ENCODE measurements at regions not wholly inside any gene's neighbourhood (a gene's known extent, or its start where the extent isn't known, plus 50 kb on each side); places are given as distances from the start of the nearest gene placed in this dataset.
"Not testable (repeated sequence)": the region's sequence is repeated elsewhere in the genome, so short reads cannot be mapped to it uniquely, and the experiment has no call there.

DNA sequence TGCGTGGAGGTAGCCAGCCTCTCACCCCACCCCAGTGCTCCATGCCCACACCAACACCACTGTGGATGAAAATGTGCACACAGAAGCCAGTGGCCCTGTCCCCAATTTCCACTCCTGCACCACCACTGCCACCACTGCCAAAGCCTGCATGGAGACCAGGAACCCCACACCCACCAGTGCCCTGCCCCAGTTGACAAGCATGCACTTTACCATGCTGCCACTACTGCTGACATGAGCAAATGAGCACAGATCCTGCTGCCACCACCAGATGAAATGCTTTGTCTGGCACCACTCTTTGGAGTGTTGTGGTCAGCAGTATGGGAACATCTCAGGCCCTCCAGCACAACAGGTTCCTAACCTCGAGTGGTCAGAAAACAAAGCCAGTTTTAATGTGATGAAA lies 104.1 kb downstream of the ATXN7L3B start:
- H3K27ac Mint-ChIP-seq: no peak overlapping the region
- H3K4me1 Mint-ChIP-seq (ENCODE audit: low read depth in 2 of 2): no peaks in the 10 kb centered on the region
- H3K4me3 Mint-ChIP-seq: no peak overlapping the region
- H3K9me3 Mint-ChIP-seq: no peaks in the 10 kb centered on the region
- DNase-seq: no peak
- no peaks in the 10 kb centered on the region for H3K27me3 Mint-ChIP-seq
- ATAC-seq (replicated peaks): no peak
- H3K36me3 Mint-ChIP-seq (ENCODE audit: insufficient read depth): no peaks in the 10 kb centered on the region

DNA sequence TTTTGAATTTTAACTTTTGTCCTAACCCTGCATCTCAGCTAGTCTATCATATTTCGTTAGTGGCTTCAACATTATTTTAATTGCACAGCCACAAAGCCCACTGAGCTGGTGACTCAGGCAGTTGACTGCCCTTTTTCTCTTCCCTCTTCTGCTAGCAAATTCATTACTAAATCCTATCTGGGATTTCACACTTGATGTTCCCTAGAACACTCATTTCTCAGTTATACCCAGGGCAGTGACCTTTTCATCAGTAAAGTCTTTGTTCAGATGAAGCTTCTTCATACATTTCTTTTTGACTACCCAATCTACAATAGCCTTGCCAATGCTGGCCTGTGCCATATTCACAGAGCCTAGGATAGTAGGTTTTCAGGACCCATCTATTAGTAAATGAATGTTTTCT lies 107.0 kb downstream of the ATXN7L3B start:
- Mint-ChIP-seq H3K27me3 (no peaks in the 10 kb centered on the region), H3K9me3 (no peaks in the 10 kb centered on the region), H3K4me3 (no peak overlapping the region), H3K36me3 (ENCODE audit: insufficient read depth) (no peaks in the 10 kb centered on the region), H3K27ac (no peak overlapping the region), H3K4me1 (ENCODE audit: low read depth in 2 of 2) (no peaks in the 10 kb centered on the region)
- DNase-seq (no peak), ATAC-seq (replicated peaks) (no peak)

DNA sequence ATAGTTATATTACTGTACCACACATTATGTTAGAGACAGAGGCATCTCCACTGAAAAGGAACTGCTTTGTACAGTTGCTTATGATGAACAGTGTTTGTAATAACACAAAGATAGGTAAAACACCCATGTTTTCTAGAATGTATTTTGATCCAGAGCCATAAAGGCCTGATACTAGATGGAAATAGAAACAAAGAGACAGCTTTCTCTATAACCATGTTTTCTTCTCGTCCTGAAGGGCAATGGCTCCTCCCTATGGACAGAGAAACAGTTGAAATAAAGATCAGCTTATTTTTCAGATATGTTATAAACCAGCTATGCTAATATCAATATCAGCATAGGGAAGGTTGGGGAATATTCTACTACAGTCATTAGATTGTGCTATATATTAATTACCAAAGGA lies 109.2 kb downstream of the ATXN7L3B start:
- no peak overlapping the region for H3K27ac Mint-ChIP-seq
- H3K27me3 Mint-ChIP-seq: no peaks in the 10 kb centered on the region
- H3K36me3 Mint-ChIP-seq (ENCODE audit: insufficient read depth): no peaks in the 10 kb centered on the region
- H3K9me3 Mint-ChIP-seq: no peaks in the 10 kb centered on the region
- H3K4me3 Mint-ChIP-seq: no peak overlapping the region
- DNase-seq: no peak
- H3K4me1 Mint-ChIP-seq (ENCODE audit: low read depth in 2 of 2): no peaks in the 10 kb centered on the region
- ATAC-seq (replicated peaks): no peak

DNA sequence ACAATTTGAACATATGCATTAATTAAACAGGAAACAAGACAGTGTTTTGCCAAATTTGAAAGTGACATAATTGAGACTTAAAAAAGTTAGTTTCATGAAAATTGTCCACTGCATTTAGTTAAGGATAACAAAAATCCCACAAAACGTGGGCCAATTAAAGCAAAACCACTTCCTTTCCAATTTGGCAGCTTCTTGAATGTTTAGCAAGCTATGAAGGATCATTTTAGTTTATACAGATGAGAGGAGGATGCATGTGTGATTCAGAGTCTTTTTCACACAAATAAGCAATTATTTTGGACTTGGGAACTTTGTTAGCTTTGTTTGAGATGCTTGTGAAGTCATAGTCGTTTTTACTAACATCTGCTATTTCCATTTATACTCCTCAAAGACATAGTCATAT lies 109.6 kb downstream of the ATXN7L3B start:
- no peak overlapping the region for H3K4me3 Mint-ChIP-seq
- no peaks in the 10 kb centered on the region for H3K36me3 Mint-ChIP-seq (ENCODE audit: insufficient read depth)
- no peak for DNase-seq
- ATAC-seq (replicated peaks): no peak
- H3K9me3 Mint-ChIP-seq: no peaks in the 10 kb centered on the region
- no peaks in the 10 kb centered on the region for H3K4me1 Mint-ChIP-seq (ENCODE audit: low read depth in 2 of 2)
- H3K27me3 Mint-ChIP-seq: no peaks in the 10 kb centered on the region
- no peak overlapping the region for H3K27ac Mint-ChIP-seq

DNA sequence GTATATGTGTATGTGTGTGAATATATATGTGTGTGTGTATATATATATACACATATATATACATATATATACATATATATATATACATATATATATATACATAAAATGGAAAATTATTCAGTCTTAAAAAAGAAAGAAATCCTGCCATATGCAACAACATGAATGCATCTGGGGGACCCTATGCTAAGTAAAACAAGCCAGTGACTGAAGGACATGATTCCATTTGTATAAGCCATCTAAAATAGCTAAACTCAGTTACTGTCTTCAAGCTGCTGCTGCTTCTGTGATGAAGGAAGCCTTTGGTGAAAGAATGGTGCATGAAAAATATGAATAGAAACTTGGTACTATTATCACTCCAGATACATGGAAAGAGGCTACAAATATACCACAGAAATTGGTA lies 118.6 kb downstream of the ATXN7L3B start:
- H3K4me1 Mint-ChIP-seq (ENCODE audit: low read depth in 2 of 2): no peaks in the 10 kb centered on the region
- no peak for DNase-seq
- H3K36me3 Mint-ChIP-seq (ENCODE audit: insufficient read depth): no peaks in the 10 kb centered on the region
- no peak overlapping the region for H3K27ac Mint-ChIP-seq
- H3K9me3 Mint-ChIP-seq: no peaks in the 10 kb centered on the region
- no peak overlapping the region for H3K4me3 Mint-ChIP-seq
- no peak for ATAC-seq (replicated peaks)
- H3K27me3 Mint-ChIP-seq: no peaks in the 10 kb centered on the region

DNA sequence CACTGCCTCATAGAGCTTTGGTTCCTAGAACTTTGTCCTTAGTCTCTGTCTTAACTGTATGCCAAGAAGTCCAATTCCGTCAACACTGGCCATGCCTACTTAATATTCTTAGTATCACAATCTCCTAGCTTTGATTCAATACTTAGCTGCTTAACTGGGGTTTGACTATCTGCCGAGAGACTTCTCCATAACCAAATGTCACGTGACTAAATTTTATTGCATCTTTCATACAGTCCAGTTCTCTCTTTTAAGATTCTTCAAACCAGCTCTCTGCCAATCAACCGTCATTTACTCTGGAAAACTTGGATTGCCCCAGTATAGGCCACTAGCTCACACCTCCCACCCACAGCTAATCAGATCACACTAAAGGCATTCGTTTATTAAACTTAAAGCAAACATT lies 122.8 kb downstream of the ATXN7L3B start:
- no peak overlapping the region for H3K4me3 Mint-ChIP-seq
- no peak overlapping the region for H3K27ac Mint-ChIP-seq
- DNase-seq: no peak
- no peak for ATAC-seq (replicated peaks)
- no peaks in the 10 kb centered on the region for H3K9me3 Mint-ChIP-seq
- no peaks in the 10 kb centered on the region for H3K4me1 Mint-ChIP-seq (ENCODE audit: low read depth in 2 of 2)
- H3K36me3 Mint-ChIP-seq (ENCODE audit: insufficient read depth): no peaks in the 10 kb centered on the region
- H3K27me3 Mint-ChIP-seq: no peaks in the 10 kb centered on the region

DNA sequence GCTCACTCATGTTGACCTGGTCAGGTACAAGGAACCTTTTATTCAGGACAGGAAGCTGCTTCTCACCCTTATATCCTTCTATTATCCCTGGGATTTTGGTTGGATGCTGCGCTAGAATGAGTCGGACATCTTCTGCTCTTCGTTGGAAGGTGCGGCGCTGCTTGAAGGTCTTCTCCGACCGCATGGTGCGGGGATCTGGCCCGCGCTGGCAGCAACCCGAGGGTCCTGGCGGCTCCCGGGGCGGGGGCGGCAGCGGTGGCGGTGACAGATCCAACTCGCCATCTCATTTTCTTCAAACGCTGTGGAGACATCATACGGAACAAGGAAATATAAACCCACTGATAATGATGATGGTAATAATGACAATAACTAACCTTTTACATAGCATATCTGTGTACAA lies 126.3 kb downstream of the ATXN7L3B start:
- no peaks in the 10 kb centered on the region for H3K36me3 Mint-ChIP-seq (ENCODE audit: insufficient read depth)
- H3K27ac Mint-ChIP-seq: no peak overlapping the region
- no peak for ATAC-seq (replicated peaks)
- no peaks in the 10 kb centered on the region for H3K4me1 Mint-ChIP-seq (ENCODE audit: low read depth in 2 of 2)
- H3K4me3 Mint-ChIP-seq: no peak overlapping the region
- H3K9me3 Mint-ChIP-seq: no peaks in the 10 kb centered on the region
- no peaks in the 10 kb centered on the region for H3K27me3 Mint-ChIP-seq
- no peak for DNase-seq

DNA sequence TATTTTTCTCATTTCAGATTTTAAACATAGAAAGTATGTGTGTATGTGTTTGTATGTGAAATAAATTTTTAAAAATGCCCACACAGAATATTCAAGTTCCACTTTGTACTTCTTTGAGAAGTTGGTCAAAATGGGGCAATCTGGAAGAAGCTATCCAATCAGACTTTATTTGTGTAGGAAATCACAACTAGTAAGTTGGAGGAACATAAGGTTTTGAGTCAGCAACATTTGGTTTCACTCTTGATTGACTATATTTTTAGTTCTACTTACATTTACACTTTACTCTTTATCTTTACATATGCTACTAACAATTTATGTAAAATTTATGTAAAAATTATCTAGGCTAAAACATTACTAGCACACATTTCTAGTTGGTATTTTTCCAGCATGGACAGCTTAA lies 128.1 kb downstream of the ATXN7L3B start:
- ATAC-seq (replicated peaks): no peak
- no peak for DNase-seq
- H3K4me3 Mint-ChIP-seq: no peak overlapping the region
- no peaks in the 10 kb centered on the region for H3K27me3 Mint-ChIP-seq
- H3K27ac Mint-ChIP-seq: no peak overlapping the region
- no peaks in the 10 kb centered on the region for H3K9me3 Mint-ChIP-seq
- H3K4me1 Mint-ChIP-seq (ENCODE audit: low read depth in 2 of 2): no peaks in the 10 kb centered on the region
- H3K36me3 Mint-ChIP-seq (ENCODE audit: insufficient read depth): no peaks in the 10 kb centered on the region

DNA sequence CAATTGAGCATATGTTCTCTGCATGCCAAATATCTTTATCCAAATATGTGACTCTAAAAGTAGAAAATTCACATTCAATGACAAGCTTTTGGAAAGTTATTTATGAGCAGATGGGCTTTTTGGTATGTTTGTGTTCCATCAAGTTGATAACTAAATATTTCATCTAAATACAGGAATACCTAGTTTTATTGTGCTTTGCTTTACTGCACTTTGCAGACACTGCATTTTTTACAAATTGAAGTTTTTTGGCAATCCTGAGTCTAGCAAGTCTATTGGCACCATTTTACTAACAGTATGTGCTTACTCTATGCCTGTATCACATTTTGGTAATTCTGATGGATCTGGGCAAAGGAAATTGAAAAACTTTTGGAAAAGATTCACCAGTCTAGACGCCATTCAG lies 133.8 kb downstream of the ATXN7L3B start:
- Mint-ChIP-seq H3K4me1 (ENCODE audit: low read depth in 2 of 2) (no peaks in the 10 kb centered on the region), H3K27me3 (peaks cover 0 to 8% of the 10 kb centered on the region in 2 donors), H3K4me3 (no peak overlapping the region), H3K9me3 (no peaks in the 10 kb centered on the region), H3K36me3 (ENCODE audit: insufficient read depth) (no peaks in the 10 kb centered on the region), H3K27ac (no peak overlapping the region)
- DNase-seq (no peak), ATAC-seq (replicated peaks) (no peak)

DNA sequence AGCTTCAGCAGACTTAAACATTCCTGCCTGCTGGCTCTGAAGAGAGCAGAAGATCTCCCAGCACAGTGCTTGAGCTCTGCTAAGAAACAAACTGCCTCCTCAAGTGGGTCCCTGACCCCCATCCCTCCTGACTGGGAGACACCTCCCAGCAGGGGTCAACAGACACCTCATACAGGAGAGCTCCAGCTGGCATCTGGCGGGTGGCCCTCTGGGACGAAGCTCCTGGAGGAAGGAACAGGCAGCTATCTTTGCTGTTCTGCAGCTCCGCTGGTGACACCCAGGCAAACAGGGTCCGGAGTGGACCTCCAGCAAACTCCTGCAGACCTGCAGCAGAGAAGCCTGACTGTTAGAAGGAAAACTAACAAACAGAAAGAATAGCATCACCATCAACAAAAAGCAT lies 139.3 kb downstream of the ATXN7L3B start:
- not testable (repeated sequence) for H3K36me3 Mint-ChIP-seq (ENCODE audit: insufficient read depth); H3K9me3 Mint-ChIP-seq; DNase-seq; H3K27me3 Mint-ChIP-seq; H3K4me1 Mint-ChIP-seq (ENCODE audit: low read depth in 2 of 2); H3K27ac Mint-ChIP-seq; H3K4me3 Mint-ChIP-seq; ATAC-seq (replicated peaks)

DNA sequence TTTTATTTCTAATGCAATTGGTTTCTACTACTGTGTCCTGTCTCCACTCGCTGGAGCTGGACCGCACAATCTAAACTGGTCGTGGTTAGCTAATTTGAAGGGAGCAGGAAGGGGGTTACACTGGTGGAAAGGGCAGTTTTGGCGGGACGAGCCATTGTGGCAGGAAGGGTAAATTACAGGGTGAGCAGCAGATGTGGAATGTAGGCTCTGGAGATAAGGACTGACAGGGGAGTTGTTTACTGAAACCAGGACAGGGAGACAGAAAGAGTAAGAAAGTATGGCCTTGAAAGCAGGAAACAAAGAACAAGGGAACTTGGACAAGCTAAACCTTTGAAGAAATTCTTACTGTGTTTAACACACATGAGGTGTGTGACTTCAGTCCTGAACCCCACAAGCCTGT lies 147.8 kb downstream of the ATXN7L3B start:
- Mint-ChIP-seq H3K9me3 (no peaks in the 10 kb centered on the region), H3K4me3 (no peak overlapping the region), H3K36me3 (ENCODE audit: insufficient read depth) (no peaks in the 10 kb centered on the region), H3K27ac (no peak overlapping the region), H3K4me1 (ENCODE audit: low read depth in 2 of 2) (no peaks in the 10 kb centered on the region), H3K27me3 (no peaks in the 10 kb centered on the region)
- DNase-seq: no peak
- no peak for ATAC-seq (replicated peaks)

DNA sequence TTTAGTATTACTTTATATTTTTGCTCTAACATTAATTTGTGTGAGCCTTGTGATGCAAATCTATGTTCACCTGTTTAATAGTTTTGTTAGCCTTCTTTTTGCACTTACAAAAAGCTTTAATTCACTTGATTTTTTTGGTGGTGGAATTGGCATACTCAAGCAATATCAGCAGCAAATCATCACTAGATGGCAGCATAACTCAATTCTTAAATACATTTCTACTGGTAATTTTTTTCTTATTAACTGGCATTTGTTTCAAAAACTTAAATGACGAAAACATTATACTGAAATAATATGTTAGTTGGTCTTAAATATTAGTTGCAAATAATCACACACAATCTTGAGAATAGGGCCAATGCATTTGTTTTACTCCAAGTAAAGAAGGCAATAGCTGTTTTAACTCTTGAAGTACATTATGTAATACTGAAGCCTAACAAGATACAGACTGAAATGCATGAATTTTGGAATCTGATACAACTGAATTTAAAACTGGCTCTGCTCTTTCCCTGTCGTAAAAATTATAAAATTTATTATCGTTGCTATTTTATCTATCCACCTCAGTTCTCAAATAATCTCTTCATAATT lies 151.5 kb downstream of the ATXN7L3B start:
- Mint-ChIP-seq H3K4me1 (ENCODE audit: low read depth in 2 of 2) (no peaks in the 10 kb centered on the region), H3K4me3 (no peak overlapping the region), H3K27me3 (no peaks in the 10 kb centered on the region), H3K36me3 (ENCODE audit: insufficient read depth) (no peaks in the 10 kb centered on the region), H3K27ac (no peak overlapping the region), H3K9me3 (no peaks in the 10 kb centered on the region)
- DNase-seq (no peak), ATAC-seq (replicated peaks) (no peak)

DNA sequence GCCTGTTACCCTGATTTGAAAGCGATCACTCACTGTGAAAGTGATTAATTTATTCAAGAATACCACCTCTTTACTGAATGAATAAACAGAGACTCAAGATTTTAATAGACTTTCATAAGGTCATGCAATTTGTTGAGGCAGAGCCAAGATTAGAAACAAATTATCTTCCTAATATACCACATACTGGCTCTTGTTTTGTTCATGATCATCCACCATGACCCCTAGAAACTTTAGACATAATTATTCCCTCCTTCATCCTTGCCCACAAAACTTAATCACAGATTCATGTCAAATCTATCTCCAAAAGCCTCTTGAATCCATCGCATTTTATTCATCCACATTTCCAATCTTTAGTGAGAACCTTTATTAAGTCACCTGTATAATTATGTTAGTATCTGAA lies 152.3 kb downstream of the ATXN7L3B start:
- H3K4me3 Mint-ChIP-seq: no peak overlapping the region
- H3K27me3 Mint-ChIP-seq: no peaks in the 10 kb centered on the region
- ATAC-seq (replicated peaks) (no peak), DNase-seq (no peak)
- H3K27ac Mint-ChIP-seq: no peak overlapping the region
- no peaks in the 10 kb centered on the region for H3K36me3 Mint-ChIP-seq (ENCODE audit: insufficient read depth)
- no peaks in the 10 kb centered on the region for H3K9me3 Mint-ChIP-seq
- no peaks in the 10 kb centered on the region for H3K4me1 Mint-ChIP-seq (ENCODE audit: low read depth in 2 of 2)

DNA sequence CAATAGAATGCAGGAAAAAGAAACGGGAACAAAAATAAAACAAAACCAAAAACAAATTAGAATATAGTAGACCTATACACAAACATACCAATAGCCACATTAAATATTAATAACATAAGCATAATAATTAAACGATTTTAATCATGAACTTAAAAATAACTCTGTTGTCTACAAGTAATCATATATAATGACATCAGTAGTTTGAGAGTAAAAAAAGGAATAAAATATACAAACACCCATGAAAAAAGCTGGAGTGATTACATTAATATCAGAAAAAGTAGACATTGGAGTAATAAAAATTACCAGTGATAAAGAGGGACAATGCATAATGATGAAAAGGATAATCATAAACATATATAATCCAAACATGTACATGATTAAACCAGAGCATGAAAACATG lies 181.8 kb downstream of the ATXN7L3B start:
- no peak overlapping the region for H3K4me3 Mint-ChIP-seq
- H3K36me3 Mint-ChIP-seq (ENCODE audit: insufficient read depth): no peaks in the 10 kb centered on the region
- H3K9me3 Mint-ChIP-seq: no peaks in the 10 kb centered on the region
- ATAC-seq (replicated peaks) (no peak), DNase-seq (no peak)
- no peaks in the 10 kb centered on the region for H3K4me1 Mint-ChIP-seq (ENCODE audit: low read depth in 2 of 2)
- H3K27ac Mint-ChIP-seq: no peak overlapping the region
- no peaks in the 10 kb centered on the region for H3K27me3 Mint-ChIP-seq

DNA sequence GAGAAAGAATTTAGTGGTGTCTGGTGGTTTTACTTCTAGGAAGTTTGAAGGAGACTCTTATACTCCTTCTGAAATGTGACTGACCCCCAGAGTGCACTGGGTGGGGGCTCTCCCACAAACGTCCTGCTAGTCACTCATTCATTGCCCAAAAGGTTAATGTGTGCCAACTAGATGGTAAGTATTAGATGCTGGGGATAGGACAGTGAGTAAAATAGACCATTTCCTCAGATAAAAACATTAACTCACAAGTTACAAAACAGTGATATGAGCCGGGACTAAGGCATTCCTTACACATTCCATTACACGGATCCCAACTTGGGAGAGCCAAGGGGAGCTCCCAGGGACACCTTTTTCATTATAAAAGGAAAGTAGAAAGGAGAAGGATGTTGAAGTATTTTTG lies 185.1 kb downstream of the ATXN7L3B start:
- no peaks in the 10 kb centered on the region for H3K27me3 Mint-ChIP-seq
- H3K4me1 Mint-ChIP-seq (ENCODE audit: low read depth in 2 of 2): no peaks in the 10 kb centered on the region
- H3K27ac Mint-ChIP-seq: no peak overlapping the region
- H3K9me3 Mint-ChIP-seq: no peaks in the 10 kb centered on the region
- DNase-seq (no peak), ATAC-seq (replicated peaks) (no peak)
- H3K4me3 Mint-ChIP-seq: no peak overlapping the region
- no peaks in the 10 kb centered on the region for H3K36me3 Mint-ChIP-seq (ENCODE audit: insufficient read depth)

Measured in effector memory CD8-positive, alpha-beta T cell (primary cell).